Esophagus muscularis mucosa (tissue), 3 donors: ENCODE measurements at regions not wholly inside any gene's neighbourhood (a gene's known extent, or its start where the extent isn't known, plus 50 kb on each side); places are given as distances from the start of the nearest gene placed in this dataset.

Experiments used
- CTCF ChIP-seq, 3 experiments: fragments of 200-600 bp in 2 of 3; fragments of 450-650 bp in 1 of 3; sonication (generic) in 2 of 3; IDR thresholded peaks; one replicate each; pipeline ENCODE4 v1.5.1; 2017 to 2019; ENCODE audit warnings: antibody characterized with exemption in 3 of 3, mild to moderate bottlenecking in 2 of 3, moderate library complexity in 1 of 3
- POLR2A ChIP-seq: fragments of 450-650 bp; IDR thresholded peaks from one replicate; pipeline ENCODE4 v1.6.1; 2017; ENCODE audit warnings: antibody characterized with exemption, moderate library complexity, mild to moderate bottlenecking, low read depth

GRCh38 chr4:71212216-71212615 is 126.6 kb upstream of the SLC4A4 start:
- TF ChIP-seq CTCF (IDR thresholded peaks at IDR 0.05) (no peak), POLR2A (no peak)
